Spleen (tissue), 7 donors: ENCODE measurements at regions not wholly inside any gene's neighbourhood (a gene's known extent, or its start where the extent isn't known, plus 50 kb on each side); places are given as distances from the start of the nearest gene placed in this dataset.

ENCODE experiments used
- POLR2A ChIP-seq, 3 donors: fragments of 450-650 bp; IDR thresholded peaks; one replicate each; pipeline ENCODE4 v1.5.1; 2017; ENCODE audit warnings: antibody characterized with exemption in 3 of 3, mild to moderate bottlenecking in 1 of 3
- POLR2AphosphoS5 ChIP-seq, 3 donors: sonication (generic); formaldehyde crosslinking; IDR thresholded peaks; one replicate each; pipeline ENCODE4 v1.5.1; 2017; ENCODE audit warnings: antibody characterized with exemption in 3 of 3
- TF ChIP-seq, protein P1 (sequence below), 11 experiments: fragments of 200-600 bp in 7 of 11; fragments of 450-650 bp in 4 of 11; sonication (generic) in 4 of 11; IDR thresholded peaks in 8 of 11; conservative IDR thresholded peaks in 3 of 11; 1 replicate in 7 of 11; 2 replicates in 4 of 11; pipeline versions ENCODE4 v1.4.0 to v1.8.0; 2016 to 2021; ENCODE audit warnings: antibody characterized with exemption in 11 of 11, inconsistent platforms in 4 of 11, mild to moderate bottlenecking in 1 of 11
- donor health status: DM: no; HTN: no; CAD: no; lungs with moderate emphysema.
- donor health status: DM: no; HTN: no; CAD: no.
- donor health status: DM: no; HTN: no; CAD: no.

DNA sequence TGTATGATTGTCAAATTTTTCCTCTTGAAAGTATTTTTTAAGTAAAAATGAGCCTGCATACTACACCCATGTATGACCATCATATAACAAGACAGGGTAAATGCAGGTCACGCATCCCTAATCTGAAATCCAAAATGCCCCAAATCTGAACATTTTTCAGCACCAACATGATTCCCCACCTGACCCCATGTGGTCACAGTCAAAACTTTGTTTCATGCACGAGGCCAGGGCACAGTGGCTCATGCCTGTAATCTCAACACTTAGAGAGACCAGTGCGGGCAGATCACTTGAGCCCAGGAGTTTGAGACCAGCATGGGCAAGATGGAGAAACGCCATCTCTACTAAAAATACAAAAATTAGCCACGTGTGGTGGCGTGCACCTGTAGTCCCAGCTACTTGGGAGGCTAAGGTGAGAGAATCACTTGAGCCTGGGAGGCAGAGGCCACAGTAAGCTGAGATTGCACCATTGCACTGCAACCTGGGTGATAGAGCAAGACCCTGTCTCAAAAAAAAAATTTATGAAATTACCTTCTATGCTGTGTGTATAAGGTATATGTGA lies 63.7 kb upstream of the NPAS1 start:
- no peak for TF ChIP-seq POLR2A (IDR thresholded peaks at IDR 0.05)
- TF ChIP-seq POLR2AphosphoS5 (IDR thresholded peaks at IDR 0.05), result no peak
- TF ChIP-seq, protein P1, sequence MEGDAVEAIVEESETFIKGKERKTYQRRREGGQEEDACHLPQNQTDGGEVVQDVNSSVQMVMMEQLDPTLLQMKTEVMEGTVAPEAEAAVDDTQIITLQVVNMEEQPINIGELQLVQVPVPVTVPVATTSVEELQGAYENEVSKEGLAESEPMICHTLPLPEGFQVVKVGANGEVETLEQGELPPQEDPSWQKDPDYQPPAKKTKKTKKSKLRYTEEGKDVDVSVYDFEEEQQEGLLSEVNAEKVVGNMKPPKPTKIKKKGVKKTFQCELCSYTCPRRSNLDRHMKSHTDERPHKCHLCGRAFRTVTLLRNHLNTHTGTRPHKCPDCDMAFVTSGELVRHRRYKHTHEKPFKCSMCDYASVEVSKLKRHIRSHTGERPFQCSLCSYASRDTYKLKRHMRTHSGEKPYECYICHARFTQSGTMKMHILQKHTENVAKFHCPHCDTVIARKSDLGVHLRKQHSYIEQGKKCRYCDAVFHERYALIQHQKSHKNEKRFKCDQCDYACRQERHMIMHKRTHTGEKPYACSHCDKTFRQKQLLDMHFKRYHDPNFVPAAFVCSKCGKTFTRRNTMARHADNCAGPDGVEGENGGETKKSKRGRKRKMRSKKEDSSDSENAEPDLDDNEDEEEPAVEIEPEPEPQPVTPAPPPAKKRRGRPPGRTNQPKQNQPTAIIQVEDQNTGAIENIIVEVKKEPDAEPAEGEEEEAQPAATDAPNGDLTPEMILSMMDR (IDR thresholded peaks at IDR 0.05 in 8 of 11, conservative IDR thresholded peaks at IDR 0.05 in 3 of 11), result no peak
